ENCODE measurements at regions not wholly inside any gene's neighbourhood (a gene's known extent, or its start where the extent isn't known, plus 50 kb on each side); places are given as distances from the start of the nearest gene placed in this dataset.
A peak's percentile ranks its signal among the peaks of the same experiment; 100 is the strongest.

- ATAC-seq: no peak
- no peak overlapping the region for H3K4me3 ChIP-seq
- intact Hi-C loops (cut with DNase I): no loop called here
- 68 to 81% methylated on average over 2 of the region's 2 CpGs for WGBS, 2 donors
- H3K27me3 ChIP-seq: no peaks in the 10 kb centered on the region
- no peak for DNase-seq
- H3K4me1 ChIP-seq: no peaks in the 10 kb centered on the region
- H3K36me3 ChIP-seq (replicated peaks in 1 of 2; ENCODE audit: insufficient read depth in 1 of 2, low read depth in 2 of 2): no peaks in the 10 kb centered on the region
- TF ChIP-seq, protein P1, sequence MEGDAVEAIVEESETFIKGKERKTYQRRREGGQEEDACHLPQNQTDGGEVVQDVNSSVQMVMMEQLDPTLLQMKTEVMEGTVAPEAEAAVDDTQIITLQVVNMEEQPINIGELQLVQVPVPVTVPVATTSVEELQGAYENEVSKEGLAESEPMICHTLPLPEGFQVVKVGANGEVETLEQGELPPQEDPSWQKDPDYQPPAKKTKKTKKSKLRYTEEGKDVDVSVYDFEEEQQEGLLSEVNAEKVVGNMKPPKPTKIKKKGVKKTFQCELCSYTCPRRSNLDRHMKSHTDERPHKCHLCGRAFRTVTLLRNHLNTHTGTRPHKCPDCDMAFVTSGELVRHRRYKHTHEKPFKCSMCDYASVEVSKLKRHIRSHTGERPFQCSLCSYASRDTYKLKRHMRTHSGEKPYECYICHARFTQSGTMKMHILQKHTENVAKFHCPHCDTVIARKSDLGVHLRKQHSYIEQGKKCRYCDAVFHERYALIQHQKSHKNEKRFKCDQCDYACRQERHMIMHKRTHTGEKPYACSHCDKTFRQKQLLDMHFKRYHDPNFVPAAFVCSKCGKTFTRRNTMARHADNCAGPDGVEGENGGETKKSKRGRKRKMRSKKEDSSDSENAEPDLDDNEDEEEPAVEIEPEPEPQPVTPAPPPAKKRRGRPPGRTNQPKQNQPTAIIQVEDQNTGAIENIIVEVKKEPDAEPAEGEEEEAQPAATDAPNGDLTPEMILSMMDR (IDR thresholded peaks at IDR 0.05): no peak
- no peak for TF ChIP-seq POLR2A (IDR thresholded peaks at IDR 0.05)
- H3K27ac ChIP-seq: no peak overlapping the region
- H3K9me3 ChIP-seq: no peaks in the 10 kb centered on the region
These were observed 209.9 kb upstream of the TRIB2 start for GRCh38 chr2:12506846-12507245.

DNA sequence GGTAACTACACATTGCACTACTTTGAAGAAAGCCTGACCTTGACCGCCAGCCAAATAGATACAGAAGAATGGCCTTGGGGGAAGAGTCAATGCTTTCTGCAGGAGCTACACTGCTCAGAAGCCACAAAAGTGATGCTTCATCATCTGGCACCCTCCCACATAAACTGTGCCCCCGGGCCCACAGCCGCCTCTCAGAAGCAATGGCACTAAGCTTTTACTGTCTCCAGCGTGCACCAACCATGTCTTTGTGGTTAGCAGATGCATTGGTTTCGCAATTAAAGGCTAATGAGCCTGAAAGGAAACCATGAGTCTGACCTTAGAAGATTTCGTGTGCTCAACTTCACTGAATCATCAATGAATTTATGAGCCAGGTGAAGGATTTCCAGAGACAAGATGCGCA, 209.4 kb upstream of the TRIB2 start:
- ATAC-seq: no peak
- Histone ChIP-seq H3K4me1 (no peaks in the 10 kb centered on the region), H3K4me3 (no peak overlapping the region), H3K27ac (no peak overlapping the region), H3K27me3 (no peaks in the 10 kb centered on the region), H3K9me3 (no peaks in the 10 kb centered on the region), H3K36me3 (replicated peaks in 1 of 2; ENCODE audit: insufficient read depth in 1 of 2, low read depth in 2 of 2) (no peaks in the 10 kb centered on the region)
- intact Hi-C loops (cut with DNase I): no loop called here
- DNase-seq: peak in 1 of 4 donors; percentile 9
- WGBS, 2 donors: 52 to 60% methylated on average over 7 of the region's 7 CpGs
- TF ChIP-seq POLR2A (IDR thresholded peaks at IDR 0.05): no peak
- TF ChIP-seq, protein P1 (IDR thresholded peaks at IDR 0.05): no peak

GRCh38 chr2:12510070-12510469, 206.7 kb upstream of the TRIB2 start:
- TF ChIP-seq, protein P1 (IDR thresholded peaks at IDR 0.05): no peak
- no peak for TF ChIP-seq POLR2A (IDR thresholded peaks at IDR 0.05)
- intact Hi-C loops (cut with DNase I): no loop called here
- ATAC-seq: no peak

GRCh38 chr2:12513339-12513738, 203.4 kb upstream of the TRIB2 start:
- no peaks in the 10 kb centered on the region for H3K4me1 ChIP-seq
- ATAC-seq (no peak), DNase-seq (no peak)
- intact Hi-C loops (cut with DNase I): no loop called here
- 60 to 83% methylated on average over 1 of the region's 1 CpG for WGBS, 2 donors
- no peaks in the 10 kb centered on the region for H3K9me3 ChIP-seq
- H3K4me3 ChIP-seq: no peak overlapping the region
- no peak overlapping the region for H3K27ac ChIP-seq
- TF ChIP-seq POLR2A (IDR thresholded peaks at IDR 0.05): no peak
- TF ChIP-seq, protein P1 (IDR thresholded peaks at IDR 0.05): no peak
- no peaks in the 10 kb centered on the region for H3K36me3 ChIP-seq (replicated peaks in 1 of 2; ENCODE audit: insufficient read depth in 1 of 2, low read depth in 2 of 2)
- no peaks in the 10 kb centered on the region for H3K27me3 ChIP-seq

More at GRCh38 chr2:12510070-12510469, 206.7 kb upstream of the TRIB2 start:
- no peaks in the 10 kb centered on the region for H3K9me3 ChIP-seq
- H3K27ac ChIP-seq: no peak overlapping the region
- H3K4me3 ChIP-seq: no peak overlapping the region
- no peaks in the 10 kb centered on the region for H3K4me1 ChIP-seq
- H3K36me3 ChIP-seq (replicated peaks in 1 of 2; ENCODE audit: insufficient read depth in 1 of 2, low read depth in 2 of 2): no peaks in the 10 kb centered on the region
- no peaks in the 10 kb centered on the region for H3K27me3 ChIP-seq
- no peak for DNase-seq

- TF ChIP-seq POLR2A (IDR thresholded peaks at IDR 0.05): no peak
These were observed 202.6 kb upstream of the TRIB2 start for GRCh38 chr2:12514168-12514567.

More at GRCh38 chr2:12514168-12514567, 202.6 kb upstream of the TRIB2 start:
- ATAC-seq (no peak), DNase-seq (no peak)
- intact Hi-C loops (cut with DNase I): no loop called here
- no peaks in the 10 kb centered on the region for H3K9me3 ChIP-seq
- no peak overlapping the region for H3K4me3 ChIP-seq
- H3K27me3 ChIP-seq: no peaks in the 10 kb centered on the region
- 69 to 80% methylated on average over 3 of the region's 3 CpGs for WGBS, 2 donors
- no peak overlapping the region for H3K27ac ChIP-seq
- H3K36me3 ChIP-seq (replicated peaks in 1 of 2; ENCODE audit: insufficient read depth in 1 of 2, low read depth in 2 of 2): no peaks in the 10 kb centered on the region
- H3K4me1 ChIP-seq: no peaks in the 10 kb centered on the region
